Fibroblast of lung (primary cell): ENCODE measurements at regions not wholly inside any gene's neighbourhood (a gene's known extent, or its start where the extent isn't known, plus 50 kb on each side); places are given as distances from the start of the nearest gene placed in this dataset.

Experiments
- DNase-seq, 2 donors: peaks; one replicate each; pipeline versions ENCODE4 v3.0.0 to v3.0.0-alpha.2; 2010; ENCODE audit warnings: low read depth in 2 of 2
- H2AFZ ChIP-seq: 2 replicates; pipeline ENCODE4 v1.5.1; 2012; ENCODE audit warnings: low read length, control low read depth, inconsistent platforms
- H3K27ac ChIP-seq: 2 replicates; pipeline ENCODE4 v1.5.1; 2011; ENCODE audit warnings: low read length, control low read depth; ENCODE audit not compliant: insufficient read depth
- H3K27me3 ChIP-seq: 2 replicates; pipeline ENCODE4 v1.5.1; 2011; ENCODE audit warnings: mild to moderate bottlenecking, low read length; ENCODE audit not compliant: control insufficient read depth, insufficient read depth
- H3K36me3 ChIP-seq: 2 replicates; pipeline ENCODE4 v1.5.1; 2011; ENCODE audit warnings: low read length; ENCODE audit not compliant: control insufficient read depth, insufficient read depth
- H3K4me1 ChIP-seq: 2 replicates; pipeline ENCODE4 v1.5.1; 2011; ENCODE audit warnings: low read length; ENCODE audit not compliant: control insufficient read depth, insufficient read depth; ENCODE audit errors: extremely low read depth
- H3K4me2 ChIP-seq: 2 replicates; pipeline ENCODE4 v1.5.1; 2011; ENCODE audit warnings: low read length, control low read depth; ENCODE audit not compliant: insufficient read depth; ENCODE audit errors: extremely low read depth
- H3K4me3 ChIP-seq, 4 experiments: fragments of 200-600 bp in 1 of 4; sonication (generic) in 1 of 4; replicated peaks in 1 of 4; 2 replicates each; pipeline ENCODE4 v1.5.1; 2011 to 2016; ENCODE audit warnings: low read length in 4 of 4, low read depth in 3 of 4, mild to moderate bottlenecking in 3 of 4, control low read depth in 2 of 4, inconsistent platforms in 1 of 4, mixed read lengths in 1 of 4; ENCODE audit not compliant: insufficient read depth in 1 of 4; ENCODE audit errors: control extremely low read depth in 1 of 4
- H3K79me2 ChIP-seq: 2 replicates; pipeline ENCODE4 v1.5.1; 2012; ENCODE audit warnings: mild to moderate bottlenecking, low read length, inconsistent platforms; ENCODE audit not compliant: control insufficient read depth, insufficient read depth
- H3K9ac ChIP-seq: 2 replicates; pipeline ENCODE4 v1.5.1; 2011; ENCODE audit warnings: mild to moderate bottlenecking, low read length, control low read depth; ENCODE audit not compliant: insufficient read depth
- H3K9me3 ChIP-seq: 2 replicates; pipeline ENCODE4 v1.5.1; 2012; ENCODE audit warnings: low read depth, low read length; ENCODE audit not compliant: control insufficient read depth, insufficient read depth
- H4K20me1 ChIP-seq: 2 replicates; pipeline ENCODE4 v1.5.1; 2011; ENCODE audit warnings: low read length; ENCODE audit not compliant: control insufficient read depth, insufficient read depth; ENCODE audit errors: extremely low read depth
- CTCF ChIP-seq, 2 donors: IDR thresholded peaks in 1 of 2; conservative IDR thresholded peaks in 1 of 2; 1 replicate in 1 of 2; 2 replicates in 1 of 2; pipeline ENCODE4 v1.5.1; 2011 to 2012; ENCODE audit warnings: low read length in 2 of 2, control low read depth in 1 of 2, inconsistent platforms in 1 of 2, low read depth in 1 of 2, mild to moderate bottlenecking in 1 of 2
- EZH2 ChIP-seq: IDR thresholded peaks from 2 replicates; pipeline ENCODE4 v1.5.1; 2012; ENCODE audit warnings: low read length, control low read depth, mild to moderate bottlenecking; ENCODE audit errors: missing control alignments

- no peak for DNase-seq
- H3K9me3 ChIP-seq: no peaks in the 10 kb centered on the region
- no peak for TF ChIP-seq CTCF (conservative IDR thresholded peaks at IDR 0.05 in 1 of 2, IDR thresholded peaks at IDR 0.05 in 1 of 2; ENCODE audit: low read depth in 1 of 2, low read length in 2 of 2)
- TF ChIP-seq EZH2: no peak
Observed at GRCh38 chr20:39600156-39600555, 638.0 kb downstream of the DHX35 start.

GRCh38 chr20:39596554-39596953 lies 634.4 kb downstream of the DHX35 start:
- Histone ChIP-seq H3K4me2 (no peak overlapping the region), H3K27ac (no peak overlapping the region), H3K4me1 (no peaks in the 10 kb centered on the region), H3K9ac (no peak overlapping the region), H2AFZ (no peak overlapping the region), H4K20me1 (no peaks in the 10 kb centered on the region), H3K27me3 (no peaks in the 10 kb centered on the region), H3K79me2 (no peaks in the 10 kb centered on the region), H3K9me3 (no peaks in the 10 kb centered on the region), H3K4me3 (no peak overlapping the region), H3K36me3 (no peaks in the 10 kb centered on the region)
- TF ChIP-seq EZH2 (no peak), CTCF (conservative IDR thresholded peaks at IDR 0.05 in 1 of 2, IDR thresholded peaks at IDR 0.05 in 1 of 2; ENCODE audit: low read depth in 1 of 2, low read length in 2 of 2) (no peak)
- DNase-seq: no peak

More at GRCh38 chr20:39600156-39600555, 638.0 kb downstream of the DHX35 start:
- H3K4me1 ChIP-seq: no peaks in the 10 kb centered on the region
- no peaks in the 10 kb centered on the region for H4K20me1 ChIP-seq
- H3K4me3 ChIP-seq: no peak overlapping the region
- H3K9ac ChIP-seq: no peak overlapping the region
- H3K79me2 ChIP-seq: no peaks in the 10 kb centered on the region
- H3K36me3 ChIP-seq: no peaks in the 10 kb centered on the region
- H3K4me2 ChIP-seq: no peak overlapping the region
- no peak overlapping the region for H3K27ac ChIP-seq
- no peak overlapping the region for H2AFZ ChIP-seq
- no peaks in the 10 kb centered on the region for H3K27me3 ChIP-seq

- TF ChIP-seq CTCF (conservative IDR thresholded peaks at IDR 0.05 in 1 of 2, IDR thresholded peaks at IDR 0.05 in 1 of 2; ENCODE audit: low read depth in 1 of 2, low read length in 2 of 2) (no peak), EZH2 (no peak)
- no peak for DNase-seq
Observed at GRCh38 chr20:39592371-39592770, 630.2 kb downstream of the DHX35 start.

More at GRCh38 chr20:39592371-39592770, 630.2 kb downstream of the DHX35 start:
- Histone ChIP-seq H3K27me3 (no peaks in the 10 kb centered on the region), H3K9me3 (no peaks in the 10 kb centered on the region), H3K9ac (no peak overlapping the region), H3K4me3 (no peak overlapping the region), H3K79me2 (no peaks in the 10 kb centered on the region), H3K4me1 (no peaks in the 10 kb centered on the region), H3K27ac (no peak overlapping the region), H3K4me2 (no peak overlapping the region), H4K20me1 (no peaks in the 10 kb centered on the region), H2AFZ (no peak overlapping the region), H3K36me3 (no peaks in the 10 kb centered on the region)
